K562 (cell line): ENCODE measurements at regions not wholly inside any gene's neighbourhood (a gene's known extent, or its start where the extent isn't known, plus 50 kb on each side); places are given as distances from the start of the nearest gene placed in this dataset.

ENCODE experiments used
- ATAC-seq: fragments of 200-7000 bp; cut with Tn5 transposase; 3 replicates; pipeline ENCODE4 v1.9.1; 2020; ENCODE audit warnings: moderate library complexity
- BruUV-seq: library from RNA; stranded (reverse); fragments of 400-500 nt; replicated peaks from 2 replicates; lab custom pipeline; 2021; lab: Mats Ljungman, UMichigan
- CTCF ChIA-PET: fragments of 300-600 bp; formaldehyde crosslinking; extraction: SDS; loops from one replicate; lab custom pipeline; 2021; ENCODE audit warnings: low intra/inter-chr PET ratio; lab: Yijun Ruan, JAX
- POLR2A ChIA-PET: fragments of 300-600, 350-650 bp; sonication (Branson Sonifier 250); formaldehyde crosslinking; extraction: SDS; loops from one replicate; lab custom pipeline; 2021; ENCODE audit warnings: antibody characterized with exemption, inconsistent platforms; lab: Yijun Ruan, JAX
- DNase-seq, 4 experiments: peaks; one replicate each; pipeline versions ENCODE4 v3.0.0 to v3.0.0-alpha.2; 2011 to 2018; ENCODE audit warnings: low spot score in 3 of 4, mixed read lengths in 3 of 4; ENCODE audit errors: extremely low read depth in 1 of 4
- FAIRE-seq: peaks from 2 replicates; lab custom pipeline; 2011; peaks lifted over from hg19 to GRCh38; lab: Jason Lieb, UNC
- H2AFZ ChIP-seq: 2 replicates; pipeline ENCODE4 v1.6.0; 2011; ENCODE audit warnings: low read depth, low read length, control low read depth, inconsistent platforms
- H3K27ac ChIP-seq: fragments of 200-600 bp; 3 replicates; pipeline ENCODE4 v1.8.0; 2011; ENCODE audit warnings: low read depth, mild to moderate bottlenecking, control low read depth, inconsistent platforms, low read length, moderate library complexity, mixed read lengths; ENCODE audit errors: extremely low read depth
- H3K27me3 ChIP-seq, 2 experiments: fragments of 300-600 bp in 1 of 2; 2 replicates in 1 of 2; 3 replicates in 1 of 2; pipeline versions ENCODE4 v1.6.0 to v1.8.0; 2011; ENCODE audit warnings: inconsistent platforms in 2 of 2, low read length in 2 of 2, mild to moderate bottlenecking in 1 of 2, mixed read lengths in 1 of 2, moderate library complexity in 1 of 2; ENCODE audit not compliant: control insufficient read depth in 2 of 2, insufficient read depth in 2 of 2
- H3K36me3 ChIP-seq: fragments of 300-600 bp; 3 replicates; pipeline ENCODE4 v1.8.0; 2011; ENCODE audit warnings: mild to moderate bottlenecking, low read length, inconsistent platforms; ENCODE audit not compliant: control insufficient read depth, insufficient read depth
- H3K4me1 ChIP-seq, 2 experiments: fragments of 200-600 bp in 1 of 2; replicated peaks in 1 of 2; 2 replicates in 1 of 2; 3 replicates in 1 of 2; pipeline versions ENCODE4 v1.5.1 to v1.8.0; 2011; ENCODE audit warnings: inconsistent platforms in 2 of 2, low read length in 2 of 2, mild to moderate bottlenecking in 1 of 2, mixed read lengths in 1 of 2, moderate library complexity in 1 of 2; ENCODE audit not compliant: control insufficient read depth in 2 of 2, insufficient read depth in 2 of 2
- H3K4me2 ChIP-seq: 2 replicates; pipeline ENCODE4 v1.6.1; 2011; ENCODE audit warnings: low read length, control low read depth, inconsistent platforms, mixed read lengths; ENCODE audit not compliant: insufficient read depth
- H3K4me3 ChIP-seq: fragments of 200-600 bp; sonication (generic), shearing (Covaris generic); 2 replicates; pipeline ENCODE4 v1.5.1; 2016; ENCODE audit warnings: control low read depth, inconsistent platforms
- H3K79me2 ChIP-seq: fragments of 200-600 bp; 3 replicates; pipeline ENCODE4 v1.8.0; 2011; ENCODE audit warnings: low read length, inconsistent platforms; ENCODE audit not compliant: control insufficient read depth, insufficient read depth
- H3K9ac ChIP-seq, 2 experiments: 2 replicates each; pipeline versions ENCODE4 v1.6.0 to v1.6.1; 2011; ENCODE audit warnings: low read depth in 2 of 2, low read length in 2 of 2, control low read depth in 1 of 2, inconsistent platforms in 1 of 2, mild to moderate bottlenecking in 1 of 2, mixed read lengths in 1 of 2; ENCODE audit not compliant: insufficient read depth in 1 of 2
- H3K9me1 ChIP-seq: one replicate; pipeline ENCODE4 v1.6.0; 2011; ENCODE audit warnings: inconsistent platforms, mild to moderate bottlenecking, low read length, moderate library complexity; ENCODE audit not compliant: control insufficient read depth, insufficient read depth
- H3K9me3 ChIP-seq: replicated peaks from 2 replicates; pipeline ENCODE4 v1.5.1; 2011; ENCODE audit warnings: low read depth, low read length, inconsistent platforms; ENCODE audit not compliant: control insufficient read depth, insufficient read depth
- H4K20me1 ChIP-seq: replicated peaks from 2 replicates; pipeline ENCODE4 v1.6.1; 2011; ENCODE audit warnings: low read length, inconsistent platforms, mixed read lengths; ENCODE audit not compliant: control insufficient read depth, insufficient read depth
- CBX1 ChIP-seq: sonication (generic); IDR thresholded peaks from 2 replicates; pipeline ENCODE4 v1.6.1; 2016; ENCODE audit warnings: antibody characterized with exemption, low read depth, mild to moderate bottlenecking
- COPS2 ChIP-seq: fragments of 450-650 bp; conservative IDR thresholded peaks from 2 replicates; pipeline ENCODE4 v1.6.1; 2016; ENCODE audit warnings: mild to moderate bottlenecking, moderate library complexity
- ETV5 ChIP-seq: sonication (generic); formaldehyde crosslinking; IDR thresholded peaks from 2 replicates; pipeline ENCODE4 v1.4.0; 2020; ENCODE audit warnings: low read depth, mild to moderate bottlenecking, missing genetic modification reagents
- ILK ChIP-seq: fragments of 450-650 bp; IDR thresholded peaks from 2 replicates; pipeline ENCODE4 v1.6.1; 2016; ENCODE audit warnings: missing genetic modification characterization, low read depth, mild to moderate bottlenecking, missing compliant biosample characterization, moderate library complexity, borderline replicate concordance
- KDM4B ChIP-seq, 2 experiments: fragments of 450-650 bp in 1 of 2; sonication (generic) in 1 of 2; IDR thresholded peaks; 2 replicates each; pipeline ENCODE4 v1.6.1; 2016 to 2017; ENCODE audit warnings: borderline replicate concordance in 2 of 2, antibody characterized with exemption in 1 of 2, low read depth in 1 of 2, mild to moderate bottlenecking in 1 of 2
- KLF1 ChIP-seq: fragments of 450-650 bp; IDR thresholded peaks from 2 replicates; pipeline ENCODE4 v1.6.1; 2016; ENCODE audit warnings: missing genetic modification characterization, missing compliant biosample characterization
- MYNN ChIP-seq, 2 experiments: sonication (generic); formaldehyde crosslinking in 1 of 2; IDR thresholded peaks; 2 replicates each; pipeline versions ENCODE4 v1.5.0 to v1.6.1; 2016 to 2020; ENCODE audit warnings: antibody characterized with exemption in 1 of 2, missing genetic modification reagents in 1 of 2
- NEUROD1 ChIP-seq: fragments of 150-350 bp; IDR thresholded peaks from 2 replicates; pipeline ENCODE4 v1.6.1; 2014; ENCODE audit warnings: borderline replicate concordance, low read length, low read depth; ENCODE audit not compliant: partially characterized antibody
- POLR3G ChIP-seq: IDR thresholded peaks from 2 replicates; pipeline ENCODE4 v1.6.1; 2011; ENCODE audit not compliant: insufficient read length, insufficient replicate concordance; ENCODE audit errors: extremely low read depth
- SMC3 ChIP-seq: conservative IDR thresholded peaks from 2 replicates; pipeline ENCODE4 v1.6.1; 2011; ENCODE audit warnings: low read depth, low read length, improper control_type of control experiment; ENCODE audit not compliant: insufficient read depth
- SNRNP70 ChIP-seq: fragments of 200-400 bp; formaldehyde crosslinking; optimal IDR thresholded peaks from 2 replicates; pipeline ENCODE3; 2017; ENCODE audit warnings: low read depth, low read length
- TAF9B ChIP-seq: fragments of 450-650 bp; IDR thresholded peaks from 2 replicates; pipeline ENCODE4 v1.6.1; 2018; ENCODE audit warnings: mild to moderate bottlenecking; ENCODE audit not compliant: partially characterized antibody
- WGBS: fragments of 100-300 bp; shearing (Covaris generic); methylation state at CpG from one replicate; pipeline ENCODE4 v1.1.6; 2016; ENCODE audit warnings: low coverage, mixed read lengths; ENCODE audit not compliant: insufficient coverage; ENCODE audit errors: missing lambda C conversion rate; 5-methylcytosine and 5-hydroxymethylcytosine counted together
- in situ Hi-C: fragments of 300-500 bp; cut with MboI; formaldehyde crosslinking; loops from 4 replicates; pipeline ENCODE4 v1.15.0; 2018; ENCODE audit warnings: inconsistent platforms, mixed read lengths
- intact Hi-C: fragments of 100-400 bp; cut with micrococcal nuclease; formaldehyde crosslinking; loops from 2 replicates; pipeline ENCODE4 v1.14.2; 2022
- TF ChIP-seq, protein P1 (sequence below), 3 experiments: fragments of 200-800 bp in 1 of 3; sonication (Bioruptor generic) in 1 of 3; sonication (generic) in 1 of 3; formaldehyde crosslinking in 1 of 3; IDR thresholded peaks; 2 replicates each; pipeline versions ENCODE4 v1.6.1 to v1.8.0; 2016 to 2022; ENCODE audit warnings: mild to moderate bottlenecking in 2 of 3, missing compliant biosample characterization in 2 of 3, missing genetic modification characterization in 2 of 3, missing genetic modification reagents in 1 of 3
- TF ChIP-seq, protein P2 (sequence below): sonication (generic); formaldehyde crosslinking; IDR thresholded peaks from 2 replicates; pipeline ENCODE4 v1.8.1; 2023; ENCODE audit warnings: mild to moderate bottlenecking, missing genetic modification reagents, moderate library complexity
- TF ChIP-seq, protein P3 (sequence below): fragments of 250-450 bp; sonication (Bioruptor Pico); IDR thresholded peaks from 2 replicates; pipeline ENCODE4 v1.4.0; 2020; ENCODE audit warnings: mild to moderate bottlenecking, moderate library complexity
- TF ChIP-seq, protein P4 (sequence below): sonication (generic); formaldehyde crosslinking; IDR thresholded peaks from 2 replicates; pipeline ENCODE4 v1.8.1; 2022; ENCODE audit warnings: missing genetic modification reagents

DNA sequence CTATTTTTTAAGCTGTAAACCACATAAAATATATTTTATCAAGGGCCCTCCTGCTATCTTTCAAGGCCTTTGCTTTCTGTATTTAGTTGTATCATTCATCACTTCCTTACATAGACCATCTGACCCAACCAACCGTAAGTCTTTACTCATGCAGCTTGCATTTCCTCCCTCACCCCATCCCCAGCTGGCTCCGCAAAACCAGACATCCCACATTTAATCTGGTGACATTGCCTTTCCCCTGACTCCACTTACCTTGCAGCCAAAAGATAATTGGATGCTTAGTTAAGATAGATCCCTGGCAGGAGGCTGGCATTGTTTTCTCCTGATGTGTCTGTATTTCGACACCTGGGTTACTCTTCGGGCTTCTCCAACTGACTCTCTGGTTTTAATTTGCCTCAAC is 183.7 kb upstream of the LDB2 start:
- Histone ChIP-seq H4K20me1 (no peaks in the 10 kb centered on the region), H2AFZ (no peak overlapping the region), H3K79me2 (no peaks in the 10 kb centered on the region), H3K4me2 (no peak overlapping the region), H3K36me3 (no peaks in the 10 kb centered on the region), H3K9ac (no peak overlapping the region), H3K9me1 (no peaks in the 10 kb centered on the region), H3K4me3 (no peak overlapping the region), H3K27me3 (no peaks in the 10 kb centered on the region), H3K4me1 (no peaks in the 10 kb centered on the region), H3K27ac (no peak overlapping the region), H3K9me3 (no peaks in the 10 kb centered on the region)
- intact Hi-C loops (no loop called here), in situ Hi-C loops (no loop called here)
- no peak for FAIRE-seq
- ChIA-PET CTCF (no interaction called here), POLR2A (no interaction called here)
- WGBS: 0% methylated on average over 4 of the region's 4 CpGs
- BruUV-seq: no TSS peak
- ATAC-seq: no peak
- no peak for TF ChIP-seq POLR3G
- TF ChIP-seq ILK: no peak
- no peak for TF ChIP-seq SNRNP70
- no peak for TF ChIP-seq MYNN (IDR thresholded peaks at IDR 0.05)
- no peak for TF ChIP-seq MYNN (CRISPR knock-in tag; IDR thresholded peaks at IDR 0.05)
- no peak for TF ChIP-seq COPS2
- TF ChIP-seq KLF1: no peak
- TF ChIP-seq, protein P1, sequence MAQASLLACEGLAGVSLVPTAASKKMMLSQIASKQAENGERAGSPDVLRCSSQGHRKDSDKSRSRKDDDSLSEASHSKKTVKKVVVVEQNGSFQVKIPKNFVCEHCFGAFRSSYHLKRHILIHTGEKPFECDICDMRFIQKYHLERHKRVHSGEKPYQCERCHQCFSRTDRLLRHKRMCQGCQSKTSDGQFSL (CRISPR knock-in tag; IDR thresholded peaks at IDR 0.05): no peak
- TF ChIP-seq, protein P1 (tag; IDR thresholded peaks at IDR 0.05): no peak
- TF ChIP-seq, protein P2, sequence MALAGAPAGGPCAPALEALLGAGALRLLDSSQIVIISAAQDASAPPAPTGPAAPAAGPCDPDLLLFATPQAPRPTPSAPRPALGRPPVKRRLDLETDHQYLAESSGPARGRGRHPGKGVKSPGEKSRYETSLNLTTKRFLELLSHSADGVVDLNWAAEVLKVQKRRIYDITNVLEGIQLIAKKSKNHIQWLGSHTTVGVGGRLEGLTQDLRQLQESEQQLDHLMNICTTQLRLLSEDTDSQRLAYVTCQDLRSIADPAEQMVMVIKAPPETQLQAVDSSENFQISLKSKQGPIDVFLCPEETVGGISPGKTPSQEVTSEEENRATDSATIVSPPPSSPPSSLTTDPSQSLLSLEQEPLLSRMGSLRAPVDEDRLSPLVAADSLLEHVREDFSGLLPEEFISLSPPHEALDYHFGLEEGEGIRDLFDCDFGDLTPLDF: no peak
- no peak for TF ChIP-seq ETV5 (CRISPR knock-in tag)
- TF ChIP-seq, protein P3, sequence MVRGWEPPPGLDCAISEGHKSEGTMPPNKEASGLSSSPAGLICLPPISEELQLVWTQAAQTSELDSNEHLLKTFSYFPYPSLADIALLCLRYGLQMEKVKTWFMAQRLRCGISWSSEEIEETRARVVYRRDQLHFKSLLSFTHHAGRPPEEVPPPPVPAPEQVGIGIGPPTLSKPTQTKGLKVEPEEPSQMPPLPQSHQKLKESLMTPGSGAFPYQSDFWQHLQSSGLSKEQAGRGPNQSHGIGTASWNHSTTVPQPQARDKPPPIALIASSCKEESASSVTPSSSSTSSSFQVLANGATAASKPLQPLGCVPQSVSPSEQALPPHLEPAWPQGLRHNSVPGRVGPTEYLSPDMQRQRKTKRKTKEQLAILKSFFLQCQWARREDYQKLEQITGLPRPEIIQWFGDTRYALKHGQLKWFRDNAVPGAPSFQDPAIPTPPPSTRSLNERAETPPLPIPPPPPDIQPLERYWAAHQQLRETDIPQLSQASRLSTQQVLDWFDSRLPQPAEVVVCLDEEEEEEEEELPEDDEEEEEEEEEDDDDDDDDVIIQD (CRISPR knock-in tag): no peak
- no peak for TF ChIP-seq CBX1
- TF ChIP-seq NEUROD1: no peak
- TF ChIP-seq, protein P4, sequence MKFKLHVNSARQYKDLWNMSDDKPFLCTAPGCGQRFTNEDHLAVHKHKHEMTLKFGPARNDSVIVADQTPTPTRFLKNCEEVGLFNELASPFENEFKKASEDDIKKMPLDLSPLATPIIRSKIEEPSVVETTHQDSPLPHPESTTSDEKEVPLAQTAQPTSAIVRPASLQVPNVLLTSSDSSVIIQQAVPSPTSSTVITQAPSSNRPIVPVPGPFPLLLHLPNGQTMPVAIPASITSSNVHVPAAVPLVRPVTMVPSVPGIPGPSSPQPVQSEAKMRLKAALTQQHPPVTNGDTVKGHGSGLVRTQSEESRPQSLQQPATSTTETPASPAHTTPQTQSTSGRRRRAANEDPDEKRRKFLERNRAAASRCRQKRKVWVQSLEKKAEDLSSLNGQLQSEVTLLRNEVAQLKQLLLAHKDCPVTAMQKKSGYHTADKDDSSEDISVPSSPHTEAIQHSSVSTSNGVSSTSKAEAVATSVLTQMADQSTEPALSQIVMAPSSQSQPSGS (CRISPR knock-in tag): no peak
- no peak for TF ChIP-seq SMC3
- no peak for TF ChIP-seq TAF9B
- TF ChIP-seq KDM4B (IDR thresholded peaks at IDR 0.05; ENCODE audit: borderline replicate concordance in 2 of 2, low read depth in 1 of 2): no peak
- TF ChIP-seq, all 486 proteins: peak for 0
- no peak for DNase-seq
